SK-N-SH (cell line): ENCODE measurements at regions not wholly inside any gene's neighbourhood (a gene's known extent, or its start where the extent isn't known, plus 50 kb on each side); places are given as distances from the start of the nearest gene placed in this dataset.

ENCODE experiments used
- EP300 ChIP-seq, 2 experiments: IDR thresholded peaks; 2 replicates each; pipeline versions ENCODE4 v1.4.0 to v1.6.1; 2012; ENCODE audit warnings: borderline replicate concordance in 1 of 2, low read depth in 1 of 2, low read length in 1 of 2
- FOXJ3 ChIP-seq: sonication (generic); formaldehyde crosslinking; IDR thresholded peaks from 2 replicates; pipeline ENCODE4 v1.5.1; 2020; ENCODE audit warnings: mild to moderate bottlenecking, missing genetic modification reagents
- GATA2 ChIP-seq: sonication (generic); formaldehyde crosslinking; IDR thresholded peaks from 2 replicates; pipeline ENCODE4 v1.5.0; 2020; ENCODE audit warnings: mild to moderate bottlenecking, missing genetic modification reagents
- POLR2AphosphoS5 ChIP-seq: IDR thresholded peaks from 2 replicates; pipeline ENCODE4 v1.6.1; 2012; ENCODE audit warnings: low read depth, low read length
- RCOR1 ChIP-seq: fragments of 150-350 bp; IDR thresholded peaks from 2 replicates; pipeline ENCODE4 v1.6.1; 2017; ENCODE audit warnings: antibody characterized with exemption, low read length
- YY1 ChIP-seq: IDR thresholded peaks from 2 replicates; pipeline ENCODE4 v1.4.0; 2012; ENCODE audit warnings: low read depth, mild to moderate bottlenecking
- TF ChIP-seq, protein P1 (sequence below): fragments of 200-600 bp; sonication (generic); IDR thresholded peaks from 2 replicates; pipeline ENCODE4 v1.6.1; 2017; ENCODE audit warnings: antibody characterized with exemption, mild to moderate bottlenecking, moderate library complexity

DNA sequence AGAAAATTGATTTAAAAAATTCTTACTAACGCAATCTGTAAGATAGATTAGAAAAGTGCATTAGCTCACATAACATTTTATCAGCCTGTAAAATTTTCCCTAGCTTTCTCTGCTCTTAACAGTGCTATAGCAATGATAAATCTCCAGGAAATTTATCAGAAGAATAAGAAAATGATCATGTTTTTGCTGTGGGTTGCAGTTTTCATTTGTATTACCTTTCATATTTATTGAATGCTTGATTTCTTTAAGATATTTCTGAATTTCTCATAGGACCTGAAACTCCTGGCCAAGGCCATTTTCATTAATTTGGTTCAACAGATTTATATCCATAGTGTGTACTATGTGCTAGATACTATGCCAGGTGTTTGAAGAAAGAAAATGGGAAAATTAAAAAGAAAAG lies 130.3 kb upstream of the STARD13 start:
- TF ChIP-seq EP300 (IDR thresholded peaks at IDR 0.05; ENCODE audit: borderline replicate concordance in 1 of 2, low read depth in 1 of 2, low read length in 1 of 2) (no peak), RCOR1 (no peak), POLR2AphosphoS5 (no peak), GATA2 (no peak), YY1 (no peak), FOXJ3 (no peak)
- TF ChIP-seq, protein P1, sequence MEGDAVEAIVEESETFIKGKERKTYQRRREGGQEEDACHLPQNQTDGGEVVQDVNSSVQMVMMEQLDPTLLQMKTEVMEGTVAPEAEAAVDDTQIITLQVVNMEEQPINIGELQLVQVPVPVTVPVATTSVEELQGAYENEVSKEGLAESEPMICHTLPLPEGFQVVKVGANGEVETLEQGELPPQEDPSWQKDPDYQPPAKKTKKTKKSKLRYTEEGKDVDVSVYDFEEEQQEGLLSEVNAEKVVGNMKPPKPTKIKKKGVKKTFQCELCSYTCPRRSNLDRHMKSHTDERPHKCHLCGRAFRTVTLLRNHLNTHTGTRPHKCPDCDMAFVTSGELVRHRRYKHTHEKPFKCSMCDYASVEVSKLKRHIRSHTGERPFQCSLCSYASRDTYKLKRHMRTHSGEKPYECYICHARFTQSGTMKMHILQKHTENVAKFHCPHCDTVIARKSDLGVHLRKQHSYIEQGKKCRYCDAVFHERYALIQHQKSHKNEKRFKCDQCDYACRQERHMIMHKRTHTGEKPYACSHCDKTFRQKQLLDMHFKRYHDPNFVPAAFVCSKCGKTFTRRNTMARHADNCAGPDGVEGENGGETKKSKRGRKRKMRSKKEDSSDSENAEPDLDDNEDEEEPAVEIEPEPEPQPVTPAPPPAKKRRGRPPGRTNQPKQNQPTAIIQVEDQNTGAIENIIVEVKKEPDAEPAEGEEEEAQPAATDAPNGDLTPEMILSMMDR, result no peak
